Activated T-cell treated with anti-CD3 and anti-CD28 coated beads, Interleukin-2, amount 50 U/mL, for 4 hours (primary cell): ENCODE measurements at regions not wholly inside any gene's neighbourhood (a gene's known extent, or its start where the extent isn't known, plus 50 kb on each side); places are given as distances from the start of the nearest gene placed in this dataset.

Experiments used
- ATAC-seq, 2 donors: fragments of 200-7000 bp; cut with Tn5 transposase; one replicate each; pipeline ENCODE4 v1.10.0; 2021
- DNase-seq: peaks from one replicate; pipeline ENCODE4 v3.0.0-alpha.2; 2020
- H3K27me3 Mint-ChIP-seq: one replicate; pipeline ENCODE4 v1.8.0; 2021; ENCODE audit warnings: low read depth, mixed read lengths
- H3K36me3 Mint-ChIP-seq: one replicate; pipeline ENCODE4 v1.8.0; 2022; ENCODE audit warnings: mixed read lengths; ENCODE audit not compliant: insufficient read depth
- H3K4me1 Mint-ChIP-seq: one replicate; pipeline ENCODE4 v1.8.0; 2021; ENCODE audit warnings: low read depth, mixed read lengths
- H3K4me3 Mint-ChIP-seq: one replicate; pipeline ENCODE4 v1.8.0; 2021; ENCODE audit warnings: mild to moderate bottlenecking, moderate library complexity, mixed read lengths
- H3K9me3 Mint-ChIP-seq: one replicate; pipeline ENCODE4 v1.8.0; 2021; ENCODE audit warnings: mixed read lengths

DNA sequence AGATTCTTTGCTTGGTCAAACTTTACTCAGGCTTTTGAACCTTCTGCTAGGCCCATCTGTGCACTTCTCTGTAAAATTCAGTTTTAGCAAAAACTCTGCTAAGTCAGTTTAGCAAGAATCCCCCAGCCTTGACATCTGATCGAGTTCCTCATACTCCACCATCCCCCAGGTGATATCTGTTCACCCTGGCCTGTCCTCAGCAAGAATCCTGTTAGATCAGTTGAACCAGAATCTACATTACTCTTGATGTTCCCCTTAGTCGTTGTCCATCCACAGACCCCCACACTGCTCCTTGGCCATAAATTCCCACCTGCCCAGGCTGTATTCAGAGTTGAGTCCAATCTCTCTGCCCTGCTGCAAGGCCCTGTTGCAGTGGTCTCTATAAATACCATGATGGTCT lies 162.6 kb downstream of the ZNF674 start:
- Mint-ChIP-seq H3K9me3 (no peaks in the 10 kb centered on the region), H3K4me3 (no peak overlapping the region), H3K36me3 (no peaks in the 10 kb centered on the region), H3K27me3 (peaks cover 1% of the 10 kb centered on the region), H3K4me1 (no peaks in the 10 kb centered on the region)
- ATAC-seq (no peak), DNase-seq (no peak)

GRCh38 chrX:46381630-46382029 lies 163.6 kb downstream of the ZNF674 start:
- H3K4me3 Mint-ChIP-seq: no peak overlapping the region
- H3K4me1 Mint-ChIP-seq: no peaks in the 10 kb centered on the region
- DNase-seq (peak; percentile 16), ATAC-seq (peak in 1 of 2 donors; percentile 52)
- H3K9me3 Mint-ChIP-seq: no peaks in the 10 kb centered on the region
- H3K27me3 Mint-ChIP-seq: peaks cover 1% of the 10 kb centered on the region
- no peaks in the 10 kb centered on the region for H3K36me3 Mint-ChIP-seq

- peaks cover 8% of the 10 kb centered on the region for H3K4me1 Mint-ChIP-seq
- H3K27me3 Mint-ChIP-seq: peaks cover 1% of the 10 kb centered on the region
- no peaks in the 10 kb centered on the region for H3K36me3 Mint-ChIP-seq
- DNase-seq (no peak), ATAC-seq (no peak)
- no peaks in the 10 kb centered on the region for H3K9me3 Mint-ChIP-seq
- no peak overlapping the region for H3K4me3 Mint-ChIP-seq
Measured at GRCh38 chrX:46380148-46380752, 165.0 kb downstream of the ZNF674 start.

- H3K4me1 Mint-ChIP-seq: peaks cover 11% of the 10 kb centered on the region
- H3K36me3 Mint-ChIP-seq: no peaks in the 10 kb centered on the region
- ATAC-seq: peak; percentile 86 to 90
- peak; percentile 6 for DNase-seq
- no peak overlapping the region for H3K4me3 Mint-ChIP-seq
- H3K9me3 Mint-ChIP-seq: no peaks in the 10 kb centered on the region
- peaks cover 1% of the 10 kb centered on the region for H3K27me3 Mint-ChIP-seq
Measured at GRCh38 chrX:46376246-46376885, 168.9 kb downstream of the ZNF674 start.

DNA sequence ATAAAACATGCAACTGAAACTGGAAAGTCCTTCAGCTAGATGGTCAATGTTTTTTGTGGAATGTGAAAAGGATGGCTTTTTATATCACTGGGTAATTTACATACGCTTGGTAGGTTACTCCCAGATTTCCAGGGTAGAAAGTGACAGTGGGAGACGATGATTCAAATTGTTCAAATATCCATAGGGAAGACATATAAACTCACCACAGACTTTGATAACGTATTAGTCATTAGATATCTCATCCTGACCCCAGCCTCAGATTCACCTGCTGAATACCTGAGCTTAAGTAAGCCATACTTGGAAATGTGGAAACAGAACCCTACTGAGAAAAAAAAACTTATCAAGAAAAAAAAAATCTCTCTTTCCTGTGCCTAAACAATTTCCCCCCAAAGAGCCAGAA lies 169.4 kb downstream of the ZNF674 start:
- no peak for ATAC-seq
- DNase-seq: no peak
- Mint-ChIP-seq H3K36me3 (no peaks in the 10 kb centered on the region), H3K27me3 (no peaks in the 10 kb centered on the region), H3K9me3 (no peaks in the 10 kb centered on the region), H3K4me3 (no peak overlapping the region), H3K4me1 (peaks cover 11% of the 10 kb centered on the region)

DNA sequence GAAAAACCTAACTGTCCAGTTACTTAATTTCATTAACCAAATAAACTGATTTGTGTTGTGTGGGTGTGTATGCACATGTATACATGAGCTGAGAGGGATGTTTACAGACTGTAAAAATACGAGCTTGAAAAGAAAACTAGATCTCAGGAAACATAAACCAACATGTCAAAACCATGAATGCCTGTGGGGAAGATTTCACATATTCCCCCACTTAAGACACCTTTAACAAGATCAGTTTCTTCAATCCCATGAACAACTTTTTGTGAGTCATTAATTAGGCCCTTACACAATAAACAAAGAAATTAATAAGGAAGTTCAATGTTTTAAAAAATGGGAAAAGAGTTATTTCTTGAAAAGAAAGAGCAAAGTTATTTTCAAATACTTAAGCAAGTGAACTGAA lies 170.8 kb downstream of the ZNF674 start:
- DNase-seq: no peak
- H3K27me3 Mint-ChIP-seq: no peaks in the 10 kb centered on the region

DNA sequence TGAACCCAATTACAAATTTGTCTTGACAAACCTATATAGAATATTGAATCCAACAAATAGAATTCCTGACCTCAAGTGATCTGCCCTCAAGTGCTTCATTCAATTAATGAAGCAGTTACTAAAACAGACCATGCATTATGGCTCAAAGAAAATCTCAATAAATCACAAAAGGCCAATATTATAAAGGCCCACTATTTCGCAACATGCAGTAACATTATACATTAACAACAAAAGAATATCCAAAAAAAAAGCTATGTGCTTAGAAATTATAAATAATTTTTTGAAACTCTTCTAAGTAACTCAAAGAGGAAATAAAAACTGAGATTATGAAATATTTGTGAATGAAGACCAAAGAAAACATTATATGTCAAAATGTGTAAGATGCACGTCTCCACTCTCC lies 177.7 kb downstream of the ZNF674 start:
- H3K4me3 Mint-ChIP-seq: no peak overlapping the region
- no peaks in the 10 kb centered on the region for H3K4me1 Mint-ChIP-seq
- H3K27me3 Mint-ChIP-seq: no peaks in the 10 kb centered on the region
- no peaks in the 10 kb centered on the region for H3K36me3 Mint-ChIP-seq
- no peaks in the 10 kb centered on the region for H3K9me3 Mint-ChIP-seq
- ATAC-seq (no peak), DNase-seq (no peak)

More for the DNA sequence above, 170.8 kb downstream of the ZNF674 start:
- H3K4me1 Mint-ChIP-seq: peaks cover 11% of the 10 kb centered on the region
- no peak overlapping the region for H3K4me3 Mint-ChIP-seq
- ATAC-seq: no peak
- H3K36me3 Mint-ChIP-seq: no peaks in the 10 kb centered on the region
- no peaks in the 10 kb centered on the region for H3K9me3 Mint-ChIP-seq

- DNase-seq: no peak
Measured at GRCh38 chrX:46366381-46367207, 178.6 kb downstream of the ZNF674 start.

GRCh38 chrX:46354481-46354880 lies 190.7 kb downstream of the ZNF674 start:
- H3K4me1 Mint-ChIP-seq: no peaks in the 10 kb centered on the region

More at GRCh38 chrX:46366381-46367207, 178.6 kb downstream of the ZNF674 start:
- Mint-ChIP-seq H3K27me3 (no peaks in the 10 kb centered on the region), H3K9me3 (no peaks in the 10 kb centered on the region), H3K4me1 (no peaks in the 10 kb centered on the region), H3K36me3 (no peaks in the 10 kb centered on the region), H3K4me3 (no peak overlapping the region)
- ATAC-seq: no peak

GRCh38 chrX:46341767-46342322 lies 203.4 kb downstream of the ZNF674 start:
- no peaks in the 10 kb centered on the region for H3K36me3 Mint-ChIP-seq
- H3K27me3 Mint-ChIP-seq: no peaks in the 10 kb centered on the region
- no peak for ATAC-seq
- no peak for DNase-seq
- no peaks in the 10 kb centered on the region for H3K4me1 Mint-ChIP-seq
- no peaks in the 10 kb centered on the region for H3K9me3 Mint-ChIP-seq
- no peak overlapping the region for H3K4me3 Mint-ChIP-seq

More at GRCh38 chrX:46354481-46354880, 190.7 kb downstream of the ZNF674 start:
- peaks cover 6% of the 10 kb centered on the region for H3K9me3 Mint-ChIP-seq
- H3K4me3 Mint-ChIP-seq: no peak overlapping the region
- ATAC-seq (no peak), DNase-seq (no peak)
- no peaks in the 10 kb centered on the region for H3K36me3 Mint-ChIP-seq
- no peaks in the 10 kb centered on the region for H3K27me3 Mint-ChIP-seq

GRCh38 chrX:46340696-46341095 lies 204.5 kb downstream of the ZNF674 start:
- DNase-seq: no peak
- H3K4me1 Mint-ChIP-seq: no peaks in the 10 kb centered on the region
- no peaks in the 10 kb centered on the region for H3K9me3 Mint-ChIP-seq
- no peaks in the 10 kb centered on the region for H3K27me3 Mint-ChIP-seq
- no peak overlapping the region for H3K4me3 Mint-ChIP-seq
- H3K36me3 Mint-ChIP-seq: no peaks in the 10 kb centered on the region
- no peak for ATAC-seq

GRCh38 chrX:46333550-46333949 lies 211.7 kb downstream of the ZNF674 start:
- ATAC-seq (no peak), DNase-seq (no peak)
- peaks cover 2% of the 10 kb centered on the region for H3K4me1 Mint-ChIP-seq
- no peaks in the 10 kb centered on the region for H3K27me3 Mint-ChIP-seq
- no peak overlapping the region for H3K4me3 Mint-ChIP-seq
- H3K9me3 Mint-ChIP-seq: no peaks in the 10 kb centered on the region
- no peaks in the 10 kb centered on the region for H3K36me3 Mint-ChIP-seq

DNA sequence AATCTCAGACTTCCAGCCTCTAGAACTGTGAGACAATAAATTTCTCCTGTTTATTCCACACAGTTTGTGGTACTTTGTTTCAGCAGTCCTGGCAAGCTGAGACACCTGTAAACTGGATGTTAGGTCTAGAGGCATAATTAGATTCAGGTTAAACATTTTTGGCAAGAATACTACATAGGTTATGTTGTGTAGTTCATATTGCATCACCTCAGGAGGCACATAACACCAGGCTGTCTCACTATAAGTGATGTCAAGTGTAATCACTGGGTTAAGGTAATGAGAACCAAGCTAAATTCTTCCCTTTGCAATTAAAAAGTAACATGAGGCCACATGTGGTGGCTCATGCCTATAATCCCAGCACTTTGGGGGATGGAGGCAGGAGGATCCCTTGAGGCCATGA lies 214.2 kb downstream of the ZNF674 start:
- no peaks in the 10 kb centered on the region for H3K9me3 Mint-ChIP-seq
- ATAC-seq (no peak), DNase-seq (no peak)
- H3K27me3 Mint-ChIP-seq: no peaks in the 10 kb centered on the region
- peaks cover 12% of the 10 kb centered on the region for H3K4me1 Mint-ChIP-seq
- no peaks in the 10 kb centered on the region for H3K36me3 Mint-ChIP-seq
- no peak overlapping the region for H3K4me3 Mint-ChIP-seq

DNA sequence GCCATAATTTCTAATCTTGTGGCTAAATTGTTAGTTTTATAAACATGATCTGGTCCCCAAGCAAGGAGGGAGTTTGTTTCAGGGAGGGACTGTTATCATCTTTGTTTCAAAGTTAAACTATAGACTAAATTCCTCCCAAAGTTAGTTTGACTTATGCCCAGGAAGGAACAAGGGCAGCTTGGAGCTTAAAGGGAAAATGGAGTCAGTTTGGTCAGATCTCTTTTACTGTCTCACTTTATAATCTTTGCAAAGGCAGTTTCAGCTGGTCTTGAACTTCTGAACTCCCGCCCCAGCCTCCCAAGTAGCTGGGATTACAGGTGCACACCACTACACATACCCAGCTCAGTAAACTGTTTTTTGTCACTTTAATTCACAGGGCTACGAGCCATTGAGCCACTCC lies 214.7 kb downstream of the ZNF674 start:
- H3K9me3 Mint-ChIP-seq: no peaks in the 10 kb centered on the region
- H3K27me3 Mint-ChIP-seq: no peaks in the 10 kb centered on the region
- ATAC-seq (no peak), DNase-seq (no peak)
- peaks cover 15% of the 10 kb centered on the region for H3K4me1 Mint-ChIP-seq
- H3K4me3 Mint-ChIP-seq: no peak overlapping the region
- H3K36me3 Mint-ChIP-seq: no peaks in the 10 kb centered on the region
